ENCODE measurements at regions not wholly inside any gene's neighbourhood (a gene's known extent, or its start where the extent isn't known, plus 50 kb on each side); places are given as distances from the start of the nearest gene placed in this dataset.

DNA sequence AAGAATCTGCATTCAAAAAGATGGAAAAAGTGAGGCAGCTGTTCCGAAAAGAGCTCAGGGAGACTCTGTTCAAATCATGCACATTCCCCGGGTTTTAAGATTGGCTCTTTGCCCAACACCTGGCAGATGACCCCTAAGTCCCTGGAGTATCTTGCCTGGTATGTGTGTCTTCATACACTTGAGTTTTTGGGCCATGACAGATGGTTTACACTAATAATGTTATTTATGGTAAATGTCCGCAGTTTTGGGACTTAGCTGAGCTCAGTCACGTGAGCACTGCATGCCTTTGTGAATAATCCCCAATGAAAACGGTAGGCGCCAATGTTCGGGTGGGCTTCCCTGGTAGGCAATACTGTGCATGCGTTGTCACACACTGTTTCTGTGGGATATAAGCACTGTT, 316.1 kb downstream of the PRDM9 start:
- POLR2A ChIA-PET (ENCODE audit: unreplicated experiment) = no interaction called here
- Histone ChIP-seq H3K18ac (ENCODE audit: low read depth, low read length) (no peak overlapping the region), H3K27me3 (ENCODE audit: control insufficient read depth, insufficient read depth, low read length) (no peaks in the 10 kb centered on the region), H3K4me3 (ENCODE audit: insufficient read depth, low read depth, low read length) (no peak overlapping the region), H3K9me3 (ENCODE audit: control insufficient read depth, insufficient read depth, low read length) (no peaks in the 10 kb centered on the region; the same call in 1 of the 2 replicates), H2AK9ac (replicated peaks; ENCODE audit: low read depth, low read length, poor library complexity) (no peak overlapping the region), H3K56ac (ENCODE audit: extremely low read depth, insufficient read depth, low read length) (no peak overlapping the region), H3K9ac (ENCODE audit: low read depth, low read length) (no peak overlapping the region), H2BK120ac (ENCODE audit: low read depth, low read length) (no peak overlapping the region), H2AFZ (replicated peaks; ENCODE audit: low read length, poor library complexity) (no peak overlapping the region), H4K5ac (ENCODE audit: low read depth, low read length) (no peak overlapping the region), H3K4me1 (ENCODE audit: control insufficient read depth, insufficient read depth, low read length) (no peaks in the 10 kb centered on the region), H4K8ac (ENCODE audit: low read depth in 2 of 2, low read length in 2 of 2) (no peak overlapping the region), H3K23ac (ENCODE audit: low read depth, low read length) (no peak overlapping the region), H3K9me1 (ENCODE audit: insufficient read depth, low read length) (no peaks in the 10 kb centered on the region), H2BK20ac (ENCODE audit: low read depth, low read length) (no peak overlapping the region), H3K79me1 (ENCODE audit: low read depth in 1 of 2, low read length in 2 of 2) (no peaks in the 10 kb centered on the region), H4K91ac (ENCODE audit: insufficient read depth, low read depth, low read length) (no peak overlapping the region), H3K27ac (ENCODE audit: insufficient read depth, low read length) (no peak overlapping the region), H2AK5ac (ENCODE audit: low read depth, low read length) (no peak overlapping the region), H4K20me1 (ENCODE audit: insufficient read depth, low read length) (no peaks in the 10 kb centered on the region), H2BK15ac (ENCODE audit: low read depth, low read length) (no peak overlapping the region), H2BK5ac (ENCODE audit: low read depth, low read length, poor library complexity, severe bottlenecking) (no peak overlapping the region), H3K14ac (replicated peaks; ENCODE audit: low read depth, low read length) (no peak overlapping the region), H3K4ac (ENCODE audit: low read depth, low read length) (no peak overlapping the region), H3K4me2 (ENCODE audit: low read depth, low read length) (no peak overlapping the region), H3K36me3 (ENCODE audit: control insufficient read depth, insufficient read depth, low read length) (no peaks in the 10 kb centered on the region)
- dilution Hi-C loops (cut with HindIII; ENCODE audit: low sequenced_read_pairs, unreplicated experiment) = no loop called here
- no CpG with 5 or more reads among the region's 8 CpGs for WGBS, 2 experiments (ENCODE audit: extremely low coverage in 2 of 2, insufficient read length in 1 of 2)
- intact Hi-C loops (cut with micrococcal nuclease) = no loop called here
- TF ChIP-seq MAFK (IDR thresholded peaks at IDR 0.05; ENCODE audit: low read depth, low read length) = no peak
- no peak for TF ChIP-seq RCOR1 (IDR thresholded peaks at IDR 0.05; ENCODE audit: insufficient replicate concordance, low read length)
- TF ChIP-seq SMC3 (IDR thresholded peaks at IDR 0.05; ENCODE audit: low read depth, low read length) = no peak
- TF ChIP-seq NFE2L2 (IDR thresholded peaks at IDR 0.05; ENCODE audit: low read depth, low read length) = no peak
- TF ChIP-seq, protein P1, sequence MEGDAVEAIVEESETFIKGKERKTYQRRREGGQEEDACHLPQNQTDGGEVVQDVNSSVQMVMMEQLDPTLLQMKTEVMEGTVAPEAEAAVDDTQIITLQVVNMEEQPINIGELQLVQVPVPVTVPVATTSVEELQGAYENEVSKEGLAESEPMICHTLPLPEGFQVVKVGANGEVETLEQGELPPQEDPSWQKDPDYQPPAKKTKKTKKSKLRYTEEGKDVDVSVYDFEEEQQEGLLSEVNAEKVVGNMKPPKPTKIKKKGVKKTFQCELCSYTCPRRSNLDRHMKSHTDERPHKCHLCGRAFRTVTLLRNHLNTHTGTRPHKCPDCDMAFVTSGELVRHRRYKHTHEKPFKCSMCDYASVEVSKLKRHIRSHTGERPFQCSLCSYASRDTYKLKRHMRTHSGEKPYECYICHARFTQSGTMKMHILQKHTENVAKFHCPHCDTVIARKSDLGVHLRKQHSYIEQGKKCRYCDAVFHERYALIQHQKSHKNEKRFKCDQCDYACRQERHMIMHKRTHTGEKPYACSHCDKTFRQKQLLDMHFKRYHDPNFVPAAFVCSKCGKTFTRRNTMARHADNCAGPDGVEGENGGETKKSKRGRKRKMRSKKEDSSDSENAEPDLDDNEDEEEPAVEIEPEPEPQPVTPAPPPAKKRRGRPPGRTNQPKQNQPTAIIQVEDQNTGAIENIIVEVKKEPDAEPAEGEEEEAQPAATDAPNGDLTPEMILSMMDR (conservative IDR thresholded peaks at IDR 0.05; ENCODE audit: low read depth, low read length) = no peak
- TF ChIP-seq MAZ (IDR thresholded peaks at IDR 0.05; ENCODE audit: borderline replicate concordance, low read depth, low read length) = no peak
- DNase-seq (no peak), ATAC-seq (ENCODE audit: low read depth) (no peak)
- CTCF ChIA-PET = no interaction called here
- in situ Hi-C loops (cut with MboI; ENCODE audit: low sequenced_read_pairs) = no loop called here
- BruUV-seq (replicated peaks) = no TSS peak

Data from IMR-90 (cell line).